MCF 10A (cell line): ENCODE measurements at regions not wholly inside any gene's neighbourhood (a gene's known extent, or its start where the extent isn't known, plus 50 kb on each side); places are given as distances from the start of the nearest gene placed in this dataset.

Experiments
- BruUV-seq: library from RNA; stranded (reverse); fragments of 400-500 nt; replicated peaks from 2 replicates; lab custom pipeline; 2021; lab: Mats Ljungman, UMichigan
- CTCF ChIA-PET: fragments of 300-600 bp; sonication (Branson Sonifier 250); formaldehyde crosslinking; extraction: SDS; loops from one replicate; lab custom pipeline; 2021; ENCODE audit warnings: antibody characterized with exemption, inconsistent platforms; lab: Yijun Ruan, JAX
- POLR2A ChIA-PET: fragments of 300-600, 350-650 bp; sonication (Branson Sonifier 250); formaldehyde crosslinking; extraction: SDS; loops from one replicate; lab custom pipeline; 2020; ENCODE audit warnings: antibody characterized with exemption, inconsistent platforms; lab: Yijun Ruan, JAX
- DNase-seq: peaks from one replicate; pipeline ENCODE4 v3.0.0-alpha.2; 2018; ENCODE audit not compliant: unreplicated experiment
- H3K27ac Mint-ChIP-seq: one replicate; pipeline ENCODE4 v1.8.0; 2022; ENCODE audit warnings: mild to moderate bottlenecking, low read depth, mixed read lengths; ENCODE audit not compliant: unreplicated experiment
- H3K27me3 Mint-ChIP-seq: one replicate; pipeline ENCODE4 v1.8.0; 2022; ENCODE audit warnings: mixed read lengths; ENCODE audit not compliant: insufficient read depth, unreplicated experiment
- H3K36me3 Mint-ChIP-seq: one replicate; pipeline ENCODE4 v1.8.0; 2022; ENCODE audit warnings: mild to moderate bottlenecking, moderate library complexity, mixed read lengths; ENCODE audit not compliant: insufficient read depth, unreplicated experiment
- H3K4me1 Mint-ChIP-seq: one replicate; pipeline ENCODE4 v1.8.0; 2022; ENCODE audit warnings: mixed read lengths; ENCODE audit not compliant: insufficient read depth, unreplicated experiment
- H3K4me3 Mint-ChIP-seq: one replicate; pipeline ENCODE4 v1.8.0; 2022; ENCODE audit warnings: mild to moderate bottlenecking, moderate library complexity, mixed read lengths; ENCODE audit not compliant: unreplicated experiment
- H3K9me3 Mint-ChIP-seq: one replicate; pipeline ENCODE4 v1.8.0; 2022; ENCODE audit warnings: mixed read lengths; ENCODE audit not compliant: unreplicated experiment
- intact Hi-C: fragments of 100-400 bp; cut with micrococcal nuclease; formaldehyde crosslinking; loops from 2 replicates; pipeline ENCODE4 v1.14.1; 2022
- TF ChIP-seq, protein P1 (sequence below): fragments of 200-600 bp; IDR thresholded peaks from one replicate; pipeline ENCODE4 v1.8.0; 2022; ENCODE audit warnings: antibody characterized with exemption, mild to moderate bottlenecking; ENCODE audit not compliant: unreplicated experiment

DNA sequence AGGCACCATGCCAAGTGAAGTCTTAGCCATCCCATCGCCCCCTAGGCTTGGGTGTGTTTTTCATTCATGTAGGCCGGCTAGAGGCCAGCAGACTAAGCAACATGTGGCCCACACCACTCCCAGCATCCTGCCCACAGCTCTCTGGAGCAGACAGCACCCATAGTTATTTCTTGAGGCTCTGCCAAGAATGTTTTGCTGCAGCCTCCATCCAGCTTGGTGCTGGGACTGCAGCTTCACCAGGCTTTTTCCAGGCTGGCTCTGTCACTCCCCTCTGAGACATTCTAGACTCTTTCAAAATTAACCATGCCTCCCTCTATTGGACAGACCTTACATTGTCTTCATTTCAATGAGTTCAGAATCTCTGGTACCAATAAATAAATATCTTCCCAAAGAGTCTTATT is 104.2 kb downstream of the DUSP10 start:
- no peaks in the 10 kb centered on the region for H3K36me3 Mint-ChIP-seq
- no peak overlapping the region for H3K4me3 Mint-ChIP-seq
- no TSS peak for BruUV-seq
- no peaks in the 10 kb centered on the region for H3K9me3 Mint-ChIP-seq
- H3K27me3 Mint-ChIP-seq: no peaks in the 10 kb centered on the region
- H3K27ac Mint-ChIP-seq: no peak overlapping the region
- POLR2A ChIA-PET: interaction anchor here (0.7 to 1.2 kb wide), 2 partner anchors 113 to 460 kb away, joined by 3 read pairs; no protein-coding TSS in a partner anchor
- DNase-seq: peak; percentile 28
- H3K4me1 Mint-ChIP-seq: no peaks in the 10 kb centered on the region
- TF ChIP-seq, protein P1, sequence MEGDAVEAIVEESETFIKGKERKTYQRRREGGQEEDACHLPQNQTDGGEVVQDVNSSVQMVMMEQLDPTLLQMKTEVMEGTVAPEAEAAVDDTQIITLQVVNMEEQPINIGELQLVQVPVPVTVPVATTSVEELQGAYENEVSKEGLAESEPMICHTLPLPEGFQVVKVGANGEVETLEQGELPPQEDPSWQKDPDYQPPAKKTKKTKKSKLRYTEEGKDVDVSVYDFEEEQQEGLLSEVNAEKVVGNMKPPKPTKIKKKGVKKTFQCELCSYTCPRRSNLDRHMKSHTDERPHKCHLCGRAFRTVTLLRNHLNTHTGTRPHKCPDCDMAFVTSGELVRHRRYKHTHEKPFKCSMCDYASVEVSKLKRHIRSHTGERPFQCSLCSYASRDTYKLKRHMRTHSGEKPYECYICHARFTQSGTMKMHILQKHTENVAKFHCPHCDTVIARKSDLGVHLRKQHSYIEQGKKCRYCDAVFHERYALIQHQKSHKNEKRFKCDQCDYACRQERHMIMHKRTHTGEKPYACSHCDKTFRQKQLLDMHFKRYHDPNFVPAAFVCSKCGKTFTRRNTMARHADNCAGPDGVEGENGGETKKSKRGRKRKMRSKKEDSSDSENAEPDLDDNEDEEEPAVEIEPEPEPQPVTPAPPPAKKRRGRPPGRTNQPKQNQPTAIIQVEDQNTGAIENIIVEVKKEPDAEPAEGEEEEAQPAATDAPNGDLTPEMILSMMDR: no peak
- intact Hi-C loops: no loop called here
- CTCF ChIA-PET: interaction anchor here (0.6 to 1.3 kb wide), 4 partner anchors 9 to 1145 kb away, joined by 3 to 6 read pairs (median 3); no protein-coding TSS in a partner anchor

DNA sequence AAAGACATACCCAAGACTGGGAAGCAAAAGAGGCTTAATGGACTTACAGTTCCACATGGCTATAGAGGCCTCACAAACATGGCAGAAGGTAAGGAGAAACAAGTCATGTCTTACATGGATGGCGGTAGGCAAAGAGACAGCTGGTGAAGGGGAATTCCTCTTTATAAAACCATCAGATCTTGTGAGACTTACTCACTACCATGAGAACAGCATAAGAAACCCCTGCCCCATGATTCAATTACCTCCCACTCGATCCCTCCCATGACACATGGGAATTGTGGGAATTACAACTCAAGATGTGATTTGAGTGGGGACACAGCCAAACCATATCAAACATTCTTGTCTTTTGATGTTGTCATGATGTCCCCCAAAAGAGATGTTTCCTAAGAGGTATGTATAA is 103.3 kb downstream of the DUSP10 start:
- intact Hi-C loops: no loop called here
- CTCF ChIA-PET: interaction anchor here (0.7 to 1.3 kb wide), 2 partner anchors 8 to 9 kb away, joined by 3 read pairs; no protein-coding TSS in a partner anchor
- POLR2A ChIA-PET: no interaction called here
- H3K4me1 Mint-ChIP-seq: no peaks in the 10 kb centered on the region
- no TSS peak for BruUV-seq
- H3K9me3 Mint-ChIP-seq: no peaks in the 10 kb centered on the region
- H3K27me3 Mint-ChIP-seq: no peaks in the 10 kb centered on the region
- TF ChIP-seq, protein P1: no peak
- no peaks in the 10 kb centered on the region for H3K36me3 Mint-ChIP-seq
- H3K27ac Mint-ChIP-seq: no peak overlapping the region
- no peak for DNase-seq
- no peak overlapping the region for H3K4me3 Mint-ChIP-seq

DNA sequence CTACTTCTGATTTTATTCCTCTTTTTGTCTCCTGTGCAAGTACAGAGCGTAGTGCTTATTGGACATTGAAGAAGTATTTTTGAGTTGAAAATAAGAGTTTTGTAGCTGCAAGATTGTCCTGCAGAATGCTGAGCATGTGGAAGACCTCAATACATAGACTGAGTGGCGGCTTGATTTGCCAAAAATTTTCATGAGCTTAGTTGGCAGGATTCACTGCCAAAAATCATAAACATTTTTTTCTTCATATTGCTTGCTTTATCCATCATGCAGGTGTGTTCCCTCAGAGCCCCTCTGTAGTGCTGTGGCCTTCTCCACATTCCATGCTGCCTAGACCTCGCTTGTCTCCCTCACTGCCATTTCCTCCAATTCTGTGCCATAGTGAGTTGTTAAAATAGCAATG is 100.1 kb downstream of the DUSP10 start:
- intact Hi-C loops: no loop called here
- no peak overlapping the region for H3K27ac Mint-ChIP-seq
- CTCF ChIA-PET: interaction anchor here (0.5 to 1.9 kb wide), 5 partner anchors 20 to 814 kb away, joined by 3 to 4 read pairs (median 3); no protein-coding TSS in a partner anchor
- POLR2A ChIA-PET: interaction anchor here (0.7 to 1.6 kb wide), 2 partner anchors 13 to 953 kb away, joined by 4 to 5 read pairs; no protein-coding TSS in a partner anchor
- TF ChIP-seq, protein P1: no peak
- H3K36me3 Mint-ChIP-seq: no peaks in the 10 kb centered on the region
- BruUV-seq: no TSS peak
- H3K9me3 Mint-ChIP-seq: no peaks in the 10 kb centered on the region
- no peaks in the 10 kb centered on the region for H3K27me3 Mint-ChIP-seq
- DNase-seq: no peak
- H3K4me3 Mint-ChIP-seq: no peak overlapping the region
- H3K4me1 Mint-ChIP-seq: no peaks in the 10 kb centered on the region

DNA sequence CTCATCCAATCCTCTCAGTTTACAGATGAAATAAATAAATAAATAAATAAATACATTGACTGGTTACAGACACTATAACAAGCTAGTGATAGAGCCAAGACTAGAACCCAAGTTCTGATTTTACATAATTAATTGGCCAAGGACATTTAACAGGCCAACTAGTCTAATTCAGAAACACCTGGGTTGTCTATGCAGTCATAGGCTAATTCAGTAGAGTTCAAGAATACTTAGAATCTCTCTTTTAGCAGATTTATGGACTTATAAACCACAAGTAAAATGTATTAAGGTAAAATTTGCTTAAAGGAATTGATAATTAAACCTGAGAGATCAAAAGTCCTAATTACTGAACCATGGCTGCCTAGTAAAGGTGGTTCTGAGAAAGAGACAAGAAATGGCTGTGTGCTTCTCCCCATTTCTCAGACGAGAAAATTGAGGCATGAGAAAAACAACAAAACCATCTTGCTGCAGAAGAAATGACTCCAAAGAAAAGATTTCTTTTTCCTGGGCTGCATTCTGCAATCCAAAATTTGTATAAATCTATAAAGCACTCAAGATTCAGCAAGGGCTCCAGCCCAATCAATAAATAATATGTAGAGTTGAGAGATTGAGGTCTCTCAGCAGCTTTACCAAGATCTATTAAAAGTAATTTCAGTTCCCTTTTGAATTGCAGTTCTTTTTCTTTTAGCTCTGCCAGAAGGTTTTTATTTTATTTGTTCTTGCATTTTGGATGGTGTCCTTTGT is 98.3 kb downstream of the DUSP10 start:
- no peak for DNase-seq
- TF ChIP-seq, protein P1: no peak
- Mint-ChIP-seq H3K9me3 (no peaks in the 10 kb centered on the region), H3K36me3 (no peaks in the 10 kb centered on the region), H3K27me3 (no peaks in the 10 kb centered on the region), H3K27ac (no peak overlapping the region), H3K4me3 (no peak overlapping the region), H3K4me1 (peaks cover 9% of the 10 kb centered on the region)
- intact Hi-C loops: no loop called here
- BruUV-seq: no TSS peak
- CTCF ChIA-PET: interaction anchor here (0.6 kb wide), 1 partner anchor 11 kb away, joined by 3 read pairs; no protein-coding TSS in a partner anchor
- POLR2A ChIA-PET: interaction anchor here (0.7 kb wide), 1 partner anchor 23 kb away, joined by 3 read pairs; no protein-coding TSS in a partner anchor
